Sciatic nerve (tissue), 2 donors: ENCODE measurements at regions not wholly inside any gene's neighbourhood (a gene's known extent, or its start where the extent isn't known, plus 50 kb on each side); places are given as distances from the start of the nearest gene placed in this dataset.

Experiments used
- ATAC-seq: fragments of 200-7000 bp; cut with Tn5 transposase; one replicate; pipeline ENCODE4 v1.9.1; 2020; ENCODE audit warnings: mild to moderate bottlenecking, moderate library complexity
- DNase-seq: peaks from one replicate; pipeline ENCODE4 v3.0.0-alpha.2; 2020; ENCODE audit warnings: low spot score
- intact Hi-C: fragments of 100-400 bp; cut with DNase I; formaldehyde crosslinking; loops from one replicate; pipeline ENCODE4 v1.14.2; 2022
- donor health status: DM: no; HTN: no; CAD: no.
- donor health status: DM: no; HTN: no; CAD: no.

- ATAC-seq (no peak), DNase-seq (no peak)
- intact Hi-C loops = no loop called here
Observed at GRCh38 chr17:13365331-13365730, 236.4 kb downstream of the HS3ST3A1 start.

GRCh38 chr17:13363771-13364170 is 238.0 kb downstream of the HS3ST3A1 start:
- ATAC-seq (no peak), DNase-seq (no peak)
- intact Hi-C loops = no loop called here

GRCh38 chr17:13362341-13363122 is 239.2 kb downstream of the HS3ST3A1 start:
- ATAC-seq = no peak

GRCh38 chr17:13359774-13360173 is 242.0 kb downstream of the HS3ST3A1 start:
- intact Hi-C loops = no loop called here
- no peak for ATAC-seq
- no peak for DNase-seq

More at GRCh38 chr17:13362341-13363122, 239.2 kb downstream of the HS3ST3A1 start:
- intact Hi-C loops = no loop called here
- no peak for DNase-seq

- ATAC-seq (no peak), DNase-seq (no peak)
- intact Hi-C loops = no loop called here
Observed at GRCh38 chr17:13355054-13355453, 246.7 kb downstream of the HS3ST3A1 start.

- no peak for DNase-seq
- no peak for ATAC-seq
- intact Hi-C loops = no loop called here
Observed at GRCh38 chr17:13353590-13353989, 248.1 kb downstream of the HS3ST3A1 start.

- DNase-seq (no peak), ATAC-seq (no peak)
- intact Hi-C loops = no loop called here
Observed at GRCh38 chr17:13352747-13353415, 248.8 kb downstream of the HS3ST3A1 start.

- DNase-seq (no peak), ATAC-seq (no peak)
- intact Hi-C loops = no loop called here
Observed at GRCh38 chr17:13351046-13351445, 250.7 kb downstream of the HS3ST3A1 start.

GRCh38 chr17:13350466-13350865 is 251.3 kb downstream of the HS3ST3A1 start:
- intact Hi-C loops = no loop called here
- no peak for DNase-seq
- ATAC-seq = no peak

- intact Hi-C loops = no loop called here
- no peak for DNase-seq
- ATAC-seq = no peak
Observed at GRCh38 chr17:13346996-13347762, 254.6 kb downstream of the HS3ST3A1 start.

- ATAC-seq (no peak), DNase-seq (no peak)
- intact Hi-C loops = no loop called here
Observed at GRCh38 chr17:13346592-13346991, 255.1 kb downstream of the HS3ST3A1 start.

- ATAC-seq = no peak
- intact Hi-C loops = no loop called here
- DNase-seq = no peak
Observed at GRCh38 chr17:13346081-13346533, 255.6 kb downstream of the HS3ST3A1 start.

GRCh38 chr17:13338421-13338820 is 263.3 kb downstream of the HS3ST3A1 start:
- DNase-seq = no peak
- intact Hi-C loops = no loop called here
- ATAC-seq = no peak

- intact Hi-C loops = no loop called here
- ATAC-seq (no peak), DNase-seq (no peak)
Observed at GRCh38 chr17:13337864-13338371, 263.8 kb downstream of the HS3ST3A1 start.

- intact Hi-C loops = no loop called here
- DNase-seq (no peak), ATAC-seq (no peak)
Observed at GRCh38 chr17:13337151-13337550, 264.6 kb downstream of the HS3ST3A1 start.

GRCh38 chr17:13334374-13334773 is 267.4 kb downstream of the HS3ST3A1 start:
- intact Hi-C loops = no loop called here
- DNase-seq (no peak), ATAC-seq (no peak)

GRCh38 chr17:13333661-13334060 is 268.1 kb downstream of the HS3ST3A1 start:
- DNase-seq = no peak
- intact Hi-C loops = no loop called here
- ATAC-seq = no peak

- intact Hi-C loops = no loop called here
- no peak for DNase-seq
Observed at GRCh38 chr17:13332207-13332606, 269.5 kb downstream of the HS3ST3A1 start.

GRCh38 chr17:13329421-13329820 is 272.3 kb downstream of the HS3ST3A1 start:
- DNase-seq (no peak), ATAC-seq (no peak)
- intact Hi-C loops = no loop called here

More at GRCh38 chr17:13332207-13332606, 269.5 kb downstream of the HS3ST3A1 start:
- no peak for ATAC-seq

GRCh38 chr17:13323990-13324389 is 277.7 kb downstream of the HS3ST3A1 start:
- intact Hi-C loops = no loop called here
- DNase-seq (no peak), ATAC-seq (no peak)
